Activated T-cell treated with anti-CD3 and anti-CD28 coated beads, Interleukin-2, amount 50 U/mL, for 72 hours (primary cell): ENCODE measurements at regions not wholly inside any gene's neighbourhood (a gene's known extent, or its start where the extent isn't known, plus 50 kb on each side); places are given as distances from the start of the nearest gene placed in this dataset.

Experiments
- ATAC-seq, 2 donors: fragments of 150-1000 bp; cut with Tn5 transposase; replicated peaks in 1 of 2; 2 replicates each; pipeline ENCODE4 v1.10.0; 2021; ENCODE audit warnings: moderate library complexity in 2 of 2, mild to moderate bottlenecking in 1 of 2
- DNase-seq, 2 donors: peaks; one replicate each; pipeline ENCODE4 v3.0.0; 2021 to 2022; ENCODE audit warnings: mixed read lengths in 1 of 2
- H3K27ac Mint-ChIP-seq: one replicate; pipeline ENCODE4 v1.8.0; 2022; ENCODE audit warnings: mild to moderate bottlenecking, moderate library complexity, mixed read lengths
- H3K27me3 Mint-ChIP-seq: one replicate; pipeline ENCODE4 v1.8.0; 2022; ENCODE audit warnings: low read depth, mixed read lengths
- H3K36me3 Mint-ChIP-seq, 2 donors: one replicate each; pipeline ENCODE4 v1.8.0; 2022; ENCODE audit warnings: mixed read lengths in 2 of 2, mild to moderate bottlenecking in 1 of 2; ENCODE audit not compliant: insufficient read depth in 2 of 2
- H3K4me1 Mint-ChIP-seq: one replicate; pipeline ENCODE4 v1.8.0; 2022; ENCODE audit warnings: low read depth, mixed read lengths
- H3K4me3 Mint-ChIP-seq, 2 donors: one replicate each; pipeline ENCODE4 v1.8.0; 2022; ENCODE audit warnings: mild to moderate bottlenecking in 2 of 2, mixed read lengths in 2 of 2, moderate library complexity in 2 of 2
- H3K9me3 Mint-ChIP-seq, 2 donors: one replicate each; pipeline ENCODE4 v1.8.0; 2022; ENCODE audit warnings: mixed read lengths in 2 of 2

DNA sequence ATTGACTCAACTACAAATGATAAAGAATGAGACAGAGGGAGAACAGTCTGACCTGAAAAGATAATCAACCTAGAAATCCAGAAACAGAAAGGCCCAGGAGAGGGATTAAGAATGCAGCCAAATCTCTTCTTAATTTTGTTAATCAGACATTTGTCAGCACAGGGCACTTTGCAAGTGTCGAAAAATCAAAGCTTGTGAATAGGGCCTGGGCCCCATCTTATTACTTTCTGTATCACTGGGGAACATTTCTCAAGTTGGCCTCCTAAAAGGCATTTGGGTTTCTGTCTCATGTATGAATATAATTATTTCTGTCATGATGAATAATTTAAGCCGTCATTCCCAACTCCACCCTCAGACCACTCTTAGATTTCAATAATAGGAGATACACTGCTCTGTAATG, 308.4 kb upstream of the PRKCQ start:
- no peak overlapping the region for H3K4me3 Mint-ChIP-seq

GRCh38 chr10:6885284-6885683, 305.2 kb upstream of the PRKCQ start:
- no peak for DNase-seq
- peaks cover 10% of the 10 kb centered on the region for H3K27me3 Mint-ChIP-seq
- H3K36me3 Mint-ChIP-seq = no peaks in the 10 kb centered on the region
- peak overlapping the region in 1 of 2 donors; percentile 13 for H3K4me3 Mint-ChIP-seq
- H3K27ac Mint-ChIP-seq = no peak overlapping the region
- H3K4me1 Mint-ChIP-seq = peaks cover 5% of the 10 kb centered on the region
- no peaks in the 10 kb centered on the region for H3K9me3 Mint-ChIP-seq
- ATAC-seq = no peak

More for the DNA sequence above, 308.4 kb upstream of the PRKCQ start:
- no peaks in the 10 kb centered on the region for H3K36me3 Mint-ChIP-seq
- H3K27ac Mint-ChIP-seq = no peak overlapping the region
- H3K9me3 Mint-ChIP-seq = no peaks in the 10 kb centered on the region
- H3K27me3 Mint-ChIP-seq = no peaks in the 10 kb centered on the region
- no peak for ATAC-seq
- peaks cover 5% of the 10 kb centered on the region for H3K4me1 Mint-ChIP-seq
- DNase-seq = no peak

DNA sequence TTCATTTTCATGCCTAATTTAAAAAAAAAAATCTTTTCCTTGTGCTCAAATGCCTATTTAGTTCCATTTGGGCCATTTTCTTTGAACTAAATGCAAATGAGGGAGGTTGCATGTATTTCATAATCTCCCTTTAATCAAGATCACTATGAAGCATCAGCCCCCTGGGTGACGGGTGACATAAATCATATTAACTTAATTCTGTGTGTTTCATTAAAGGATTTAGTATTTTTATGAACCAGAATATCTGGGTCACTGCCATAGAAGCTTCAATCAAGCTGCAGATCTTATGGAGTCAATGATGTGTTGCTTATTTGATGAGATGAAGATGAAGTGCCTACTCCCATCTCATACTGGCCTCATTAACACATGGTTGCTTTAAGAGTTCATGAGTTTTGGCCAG, 301.9 kb upstream of the PRKCQ start:
- Mint-ChIP-seq H3K4me1 (peaks cover 5% of the 10 kb centered on the region), H3K9me3 (no peaks in the 10 kb centered on the region), H3K4me3 (no peak overlapping the region), H3K27me3 (peaks cover 17% of the 10 kb centered on the region), H3K36me3 (no peaks in the 10 kb centered on the region), H3K27ac (no peak overlapping the region)
- ATAC-seq (no peak), DNase-seq (no peak)

DNA sequence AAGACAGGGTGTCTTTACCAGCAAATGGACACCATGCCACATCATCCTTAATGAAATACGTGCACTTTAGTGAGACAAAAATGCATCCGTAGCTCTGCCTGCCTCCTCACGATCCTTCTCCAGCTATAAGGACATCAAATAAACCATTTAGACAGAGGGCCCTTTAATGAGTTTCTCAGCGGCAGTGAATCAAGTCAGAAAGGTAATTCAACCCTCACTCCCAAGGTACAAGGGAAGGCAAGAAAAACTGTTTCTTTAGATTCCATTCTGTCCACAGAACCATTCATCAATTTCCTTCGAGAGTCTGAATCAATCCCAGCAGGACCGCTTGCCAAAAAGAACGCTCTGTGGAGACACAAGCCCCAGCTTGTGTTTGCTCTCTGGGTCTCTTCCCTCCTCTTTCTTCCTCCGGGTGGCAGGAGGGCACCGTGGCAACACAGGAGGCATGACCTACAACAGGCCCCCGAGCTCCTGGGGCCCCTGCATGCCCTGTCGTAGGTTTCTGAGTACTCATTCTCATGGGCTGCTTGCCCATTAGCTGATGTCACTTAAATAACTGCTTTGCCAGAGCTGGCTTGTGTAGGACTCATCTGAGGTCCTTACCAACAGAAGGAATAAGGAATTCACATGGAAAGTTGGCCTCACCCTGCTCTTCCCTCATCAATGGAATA, 297.8 kb upstream of the PRKCQ start:
- Mint-ChIP-seq H3K27me3 (peaks cover 31% of the 10 kb centered on the region), H3K9me3 (no peaks in the 10 kb centered on the region), H3K27ac (no peak overlapping the region), H3K4me3 (no peak overlapping the region), H3K36me3 (no peaks in the 10 kb centered on the region), H3K4me1 (no peaks in the 10 kb centered on the region)
- no peak for DNase-seq
- ATAC-seq = no peak

- DNase-seq = no peak
- Mint-ChIP-seq H3K4me3 (no peak overlapping the region), H3K27me3 (peaks cover 31% of the 10 kb centered on the region), H3K36me3 (no peaks in the 10 kb centered on the region), H3K4me1 (no peaks in the 10 kb centered on the region), H3K9me3 (no peaks in the 10 kb centered on the region), H3K27ac (no peak overlapping the region)
- no peak for ATAC-seq
These were observed 297.3 kb upstream of the PRKCQ start for GRCh38 chr10:6877336-6877721.

GRCh38 chr10:6875269-6875865, 295.3 kb upstream of the PRKCQ start:
- Mint-ChIP-seq H3K9me3 (no peaks in the 10 kb centered on the region), H3K36me3 (no peaks in the 10 kb centered on the region), H3K4me1 (no peaks in the 10 kb centered on the region), H3K4me3 (no peak overlapping the region), H3K27me3 (peaks cover 21% of the 10 kb centered on the region), H3K27ac (no peak overlapping the region)
- no peak for ATAC-seq
- DNase-seq = no peak

GRCh38 chr10:6871128-6871527, 291.1 kb upstream of the PRKCQ start:
- DNase-seq (no peak), ATAC-seq (no peak)
- no peaks in the 10 kb centered on the region for H3K36me3 Mint-ChIP-seq
- H3K9me3 Mint-ChIP-seq = no peaks in the 10 kb centered on the region
- H3K4me3 Mint-ChIP-seq = no peak overlapping the region
- H3K27ac Mint-ChIP-seq = no peak overlapping the region
- H3K27me3 Mint-ChIP-seq = peaks cover 14% of the 10 kb centered on the region
- H3K4me1 Mint-ChIP-seq = no peaks in the 10 kb centered on the region

GRCh38 chr10:6868036-6868725, 288.1 kb upstream of the PRKCQ start:
- no peak overlapping the region for H3K27ac Mint-ChIP-seq
- no peaks in the 10 kb centered on the region for H3K36me3 Mint-ChIP-seq
- H3K27me3 Mint-ChIP-seq = peaks cover 18% of the 10 kb centered on the region

GRCh38 chr10:6866757-6867156, 286.7 kb upstream of the PRKCQ start:
- H3K4me1 Mint-ChIP-seq = no peaks in the 10 kb centered on the region
- no peak overlapping the region for H3K27ac Mint-ChIP-seq
- no peak for DNase-seq
- no peak for ATAC-seq
- peaks cover 19% of the 10 kb centered on the region for H3K27me3 Mint-ChIP-seq
- H3K9me3 Mint-ChIP-seq = no peaks in the 10 kb centered on the region
- H3K4me3 Mint-ChIP-seq = no peak overlapping the region
- H3K36me3 Mint-ChIP-seq = no peaks in the 10 kb centered on the region

More at GRCh38 chr10:6868036-6868725, 288.1 kb upstream of the PRKCQ start:
- H3K4me1 Mint-ChIP-seq = no peaks in the 10 kb centered on the region
- DNase-seq (no peak), ATAC-seq (no peak)
- H3K9me3 Mint-ChIP-seq = no peaks in the 10 kb centered on the region
- H3K4me3 Mint-ChIP-seq = no peak overlapping the region

DNA sequence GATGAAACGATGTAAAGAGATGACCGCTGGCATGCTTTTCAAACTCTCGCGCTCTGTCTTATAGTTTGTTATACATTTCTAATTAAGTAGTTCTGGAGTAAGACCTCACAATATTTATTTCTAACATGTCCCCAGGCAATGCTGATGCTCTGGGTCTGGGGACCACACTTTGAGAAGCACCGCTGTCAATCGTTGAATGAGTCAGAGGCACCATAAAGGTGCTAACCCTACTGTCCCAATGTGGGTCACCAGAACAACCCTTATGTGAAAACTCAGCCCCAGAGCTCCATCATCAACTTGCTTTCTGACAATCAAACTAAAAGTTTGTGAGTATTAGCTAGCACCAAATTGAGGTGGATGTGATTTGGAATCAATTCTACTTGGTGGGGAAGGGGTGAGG, 284.1 kb upstream of the PRKCQ start:
- Mint-ChIP-seq H3K27ac (no peak overlapping the region), H3K4me3 (no peak overlapping the region), H3K27me3 (peaks cover 20% of the 10 kb centered on the region), H3K36me3 (no peaks in the 10 kb centered on the region), H3K9me3 (no peaks in the 10 kb centered on the region), H3K4me1 (no peaks in the 10 kb centered on the region)
- DNase-seq = no peak
- ATAC-seq = no peak

GRCh38 chr10:6863381-6863780, 283.3 kb upstream of the PRKCQ start:
- ATAC-seq (no peak), DNase-seq (no peak)
- Mint-ChIP-seq H3K27me3 (peaks cover 26% of the 10 kb centered on the region), H3K27ac (no peak overlapping the region), H3K4me3 (no peak overlapping the region), H3K36me3 (no peaks in the 10 kb centered on the region), H3K4me1 (no peaks in the 10 kb centered on the region), H3K9me3 (no peaks in the 10 kb centered on the region)

DNA sequence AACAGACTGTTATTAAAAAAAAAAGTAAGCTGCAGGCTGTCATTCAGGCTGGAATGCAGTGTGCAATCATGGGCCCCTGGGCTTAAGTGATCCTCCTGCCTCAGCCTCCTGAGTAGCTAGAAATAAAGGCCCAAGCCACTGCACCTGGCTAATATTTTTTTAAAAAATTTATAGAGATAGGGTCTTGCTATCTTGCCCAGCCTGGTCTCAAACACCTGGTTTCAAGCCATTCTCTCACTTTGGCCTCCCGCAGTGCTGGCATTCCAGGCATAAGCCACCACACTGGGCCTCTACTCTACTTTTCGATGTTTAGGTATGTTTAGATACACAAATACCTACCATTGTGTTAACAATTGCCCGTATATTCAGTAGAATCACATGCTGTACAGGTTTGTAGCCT, 270.4 kb upstream of the PRKCQ start:
- Mint-ChIP-seq H3K4me1 (no peaks in the 10 kb centered on the region), H3K27me3 (peaks cover 10% of the 10 kb centered on the region), H3K9me3 (no peaks in the 10 kb centered on the region), H3K27ac (no peak overlapping the region), H3K36me3 (no peaks in the 10 kb centered on the region), H3K4me3 (no peak overlapping the region)
- DNase-seq = no peak
- no peak for ATAC-seq

DNA sequence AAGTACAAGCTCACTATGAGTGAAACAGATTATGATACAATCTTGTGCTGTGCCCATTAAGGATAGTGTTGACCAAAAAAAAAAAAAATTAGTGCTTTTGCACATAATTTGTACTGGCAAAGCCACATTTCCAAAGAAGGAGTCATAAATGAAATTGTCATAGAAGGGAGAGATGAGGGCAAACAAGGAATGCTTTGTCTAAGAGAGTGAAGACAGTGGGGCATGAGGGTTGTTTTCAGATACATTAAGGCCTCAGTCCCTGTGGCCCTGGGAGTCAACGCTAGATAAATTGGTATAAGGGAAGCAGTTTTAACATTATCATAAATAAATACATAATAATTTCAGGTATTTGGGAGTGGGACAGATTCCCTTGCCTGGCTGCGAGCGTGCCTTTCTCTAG, 267.5 kb upstream of the PRKCQ start:
- H3K27ac Mint-ChIP-seq = no peak overlapping the region
- H3K4me3 Mint-ChIP-seq = no peak overlapping the region
- peaks cover 16% of the 10 kb centered on the region for H3K27me3 Mint-ChIP-seq
- no peaks in the 10 kb centered on the region for H3K36me3 Mint-ChIP-seq
- no peak for DNase-seq
- H3K4me1 Mint-ChIP-seq = no peaks in the 10 kb centered on the region
- no peak for ATAC-seq
- no peaks in the 10 kb centered on the region for H3K9me3 Mint-ChIP-seq
